ENCODE measurements at regions not wholly inside any gene's neighbourhood (a gene's known extent, or its start where the extent isn't known, plus 50 kb on each side); places are given as distances from the start of the nearest gene placed in this dataset.
A peak's percentile ranks its signal among the peaks of the same experiment; 100 is the strongest.

DNA sequence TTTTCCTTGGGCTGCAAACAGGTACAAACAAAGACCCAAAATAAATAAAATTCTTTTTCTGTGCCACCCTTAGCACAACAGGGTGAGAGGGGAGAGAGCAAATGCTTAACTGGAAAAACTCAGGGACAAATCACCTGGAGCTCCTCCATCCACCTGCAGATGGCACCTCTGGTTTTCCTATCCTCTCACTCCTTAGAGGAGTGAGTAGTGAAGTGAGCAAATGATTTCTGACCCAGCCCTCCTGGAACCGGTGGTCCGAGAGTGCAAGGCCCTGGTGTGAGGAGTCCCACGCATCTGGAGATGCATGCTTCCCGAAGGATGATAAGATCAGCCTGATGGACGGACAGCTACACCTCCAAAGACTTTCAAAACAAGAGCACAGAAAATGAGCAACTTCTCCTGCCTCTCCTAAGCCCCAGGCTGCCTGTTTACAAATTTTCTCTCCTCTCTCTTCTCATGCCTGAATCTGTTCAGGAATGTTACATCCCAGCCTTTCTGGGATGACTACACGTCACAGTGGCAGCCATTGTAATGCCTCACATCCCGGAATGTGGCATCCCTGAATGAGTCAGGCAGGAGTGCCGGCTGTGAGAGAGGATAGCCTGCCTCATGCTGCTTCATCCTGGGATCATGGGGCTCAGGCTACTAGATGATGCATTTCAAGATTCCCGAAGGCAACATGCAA lies 86.4 kb downstream of the ADRB2 start:
- peak; percentile 75 to 95 for DNase-seq (ENCODE audit: low read depth in 2 of 2)

DNA sequence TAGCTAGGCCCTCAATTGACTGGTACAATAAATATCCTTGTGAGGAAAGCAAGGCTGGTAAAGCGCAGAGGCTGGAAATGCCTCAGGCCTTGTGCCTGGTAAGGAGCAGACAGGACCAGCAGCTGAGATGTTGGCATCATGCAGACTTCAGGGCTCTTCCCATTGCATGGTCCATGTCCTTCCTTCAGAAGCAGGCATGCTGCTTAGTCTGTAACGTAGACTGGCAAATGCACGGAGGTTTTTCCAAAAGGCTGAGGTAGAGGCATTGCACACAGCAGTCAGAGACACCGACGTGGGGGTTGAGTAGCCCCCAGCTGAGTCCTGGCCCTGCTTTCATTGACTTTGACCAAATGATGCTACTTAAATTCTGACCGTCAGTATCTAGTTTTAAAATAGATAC lies 87.1 kb downstream of the ADRB2 start:
- no peak for DNase-seq (ENCODE audit: low read depth in 2 of 2)

DNA sequence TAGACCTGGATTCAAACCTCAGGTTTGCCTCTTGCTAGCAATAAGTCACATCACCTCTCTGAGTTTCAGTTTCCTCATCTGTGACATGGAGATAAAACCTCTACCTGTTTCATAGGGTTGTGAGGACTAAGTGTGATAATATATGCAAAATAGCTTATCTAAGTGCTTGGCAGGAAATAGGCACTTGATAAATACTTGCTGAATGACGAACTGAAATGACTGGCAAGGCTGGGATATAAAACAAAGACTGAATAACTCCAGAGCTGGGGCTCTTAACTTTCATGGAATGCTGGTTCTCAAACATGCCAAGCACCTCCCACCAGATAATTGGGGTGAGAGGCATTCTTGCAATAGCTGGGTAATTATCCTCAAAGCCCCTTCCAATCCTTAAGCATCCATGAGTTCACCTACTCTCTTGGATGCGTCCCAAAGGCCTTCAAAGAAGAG lies 87.6 kb downstream of the ADRB2 start:
- peak in 1 of 2 donors; percentile 63 for DNase-seq (ENCODE audit: low read depth in 2 of 2)

DNA sequence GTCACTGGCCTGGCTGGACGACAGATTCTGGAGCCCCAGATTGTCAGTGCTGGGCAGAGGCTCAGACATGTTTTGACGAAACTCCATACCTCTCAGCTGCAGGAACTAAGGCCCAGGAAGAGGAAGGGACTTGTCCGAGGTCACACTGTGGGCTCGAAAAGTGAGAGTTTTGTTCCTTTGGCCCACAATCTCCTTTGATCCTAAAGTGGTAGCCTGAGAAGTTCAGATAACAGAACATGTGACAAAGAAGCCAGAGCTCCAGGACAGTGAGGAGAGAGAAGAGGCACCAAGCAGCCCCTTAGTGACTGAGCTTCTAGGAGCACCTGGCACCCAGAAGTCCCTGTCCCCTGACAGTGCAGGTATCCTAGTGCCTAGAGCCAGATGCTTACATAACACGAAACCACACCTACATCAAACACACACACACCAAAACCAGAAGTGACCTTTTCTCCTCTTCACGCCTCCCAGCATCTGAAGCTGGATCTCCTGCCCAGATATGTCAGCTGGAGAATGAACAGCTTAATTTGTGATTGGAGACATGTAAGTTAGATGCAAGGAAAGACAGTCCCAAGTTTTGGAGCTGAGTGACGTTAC lies 88.9 kb downstream of the ADRB2 start:
- no peak for DNase-seq (ENCODE audit: low read depth in 2 of 2)

- DNase-seq (ENCODE audit: low read depth in 2 of 2): no peak
Measured at GRCh38 chr5:148920646-148921288, 94.4 kb downstream of the ADRB2 start.

- DNase-seq (ENCODE audit: low read depth in 2 of 2): no peak
Measured at GRCh38 chr5:148921350-148921749, 94.9 kb downstream of the ADRB2 start.

DNA sequence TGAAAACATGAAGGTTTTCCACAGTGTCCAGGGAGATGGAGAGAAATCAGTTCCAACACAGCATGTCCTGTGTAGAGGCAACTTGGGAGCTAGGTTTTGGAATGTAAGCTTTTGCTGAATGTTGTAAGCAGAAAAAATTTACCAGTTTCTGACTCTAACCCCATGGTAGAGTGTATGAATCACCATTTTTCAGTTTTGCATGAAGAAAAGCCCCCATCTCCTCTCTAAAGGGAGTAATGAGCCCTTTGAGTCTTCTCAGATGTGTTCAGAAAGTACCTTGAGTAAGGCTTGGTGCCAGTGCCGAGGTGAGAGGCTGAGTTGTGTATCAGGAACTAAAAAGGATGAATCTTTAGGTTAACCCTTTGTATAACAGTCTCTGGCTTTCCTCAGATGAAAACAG lies 96.2 kb downstream of the ADRB2 start:
- no peak for DNase-seq (ENCODE audit: low read depth in 2 of 2)

DNA sequence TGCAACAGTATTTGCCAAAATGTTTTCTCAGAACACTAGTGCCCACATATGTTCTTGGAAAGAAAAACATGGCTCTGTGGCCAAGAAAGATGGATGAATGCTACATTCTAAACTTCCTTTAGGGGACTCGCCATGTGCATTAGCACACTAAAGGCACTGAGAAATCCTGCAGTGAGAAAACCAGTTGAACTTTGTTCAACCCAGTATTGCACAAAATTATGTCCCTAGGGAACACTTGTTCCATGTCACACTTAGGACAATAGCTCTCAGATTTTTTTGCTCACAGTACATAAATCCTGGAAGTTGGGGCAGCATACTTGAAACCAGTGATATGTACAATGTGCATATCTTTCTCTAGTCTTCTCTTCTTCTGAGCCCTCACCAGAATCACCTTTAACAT lies 96.6 kb downstream of the ADRB2 start:
- no peak for DNase-seq (ENCODE audit: low read depth in 2 of 2)

DNA sequence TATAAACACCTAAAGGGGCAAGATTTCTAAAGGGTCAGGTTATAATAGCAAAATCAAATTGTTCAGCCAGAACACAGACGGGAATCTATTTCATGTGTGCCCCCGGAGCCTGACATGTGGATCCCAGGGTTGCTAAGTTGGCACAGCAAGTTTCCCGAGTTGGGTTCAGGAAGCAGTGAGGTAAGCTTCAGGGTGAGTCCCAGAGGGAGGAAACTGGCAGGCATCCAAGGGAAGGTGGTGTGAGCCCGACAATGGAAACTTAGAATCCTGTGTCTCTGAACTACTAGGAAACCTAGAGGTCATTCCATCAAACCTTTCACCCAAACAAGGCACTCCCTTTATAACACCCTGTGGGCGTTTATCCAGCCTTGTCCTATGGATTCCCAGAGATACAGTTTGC lies 98.4 kb downstream of the ADRB2 start:
- peak; percentile 79 to 95 for DNase-seq (ENCODE audit: low read depth in 2 of 2)

GRCh38 chr5:148926207-148926606 lies 99.8 kb downstream of the ADRB2 start:
- DNase-seq (ENCODE audit: low read depth in 2 of 2): no peak

DNA sequence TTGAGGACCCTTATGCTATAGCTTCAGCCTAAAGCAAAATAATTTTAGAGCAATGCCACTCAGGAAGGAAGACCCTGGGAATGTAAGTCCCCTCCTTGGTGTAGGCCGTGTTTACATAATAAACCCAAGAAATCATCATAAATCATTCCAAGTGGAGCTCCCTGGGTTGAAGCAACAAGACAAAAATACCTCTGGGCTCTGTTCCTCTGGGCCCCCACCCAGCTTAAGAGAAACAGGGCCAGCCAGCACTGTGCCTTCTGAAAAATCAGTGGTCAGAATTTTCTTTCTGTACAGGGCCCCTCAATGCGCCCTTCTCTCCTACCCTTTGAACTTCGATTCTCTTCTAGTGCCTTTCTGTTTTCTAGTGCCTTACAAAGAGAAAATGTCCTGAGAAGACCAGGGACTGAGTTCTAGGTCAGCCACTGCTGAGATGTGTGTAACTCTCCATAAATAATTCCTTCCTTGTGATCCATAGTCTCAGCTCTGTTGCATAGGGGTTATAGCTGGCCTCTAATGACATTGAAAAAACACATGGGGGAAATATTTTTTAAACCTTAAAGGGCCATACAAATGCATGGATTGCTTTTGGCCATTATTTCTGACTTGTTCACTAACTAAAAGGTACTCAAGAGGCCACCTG lies 101.0 kb downstream of the ADRB2 start:
- DNase-seq (ENCODE audit: low read depth in 2 of 2): no peak

GRCh38 chr5:148928141-148928540 lies 101.7 kb downstream of the ADRB2 start:
- peak; percentile 36 to 64 for DNase-seq (ENCODE audit: low read depth in 2 of 2)

- DNase-seq (ENCODE audit: low read depth in 2 of 2): no peak
Measured at GRCh38 chr5:148931453-148932057, 105.1 kb downstream of the ADRB2 start.

DNA sequence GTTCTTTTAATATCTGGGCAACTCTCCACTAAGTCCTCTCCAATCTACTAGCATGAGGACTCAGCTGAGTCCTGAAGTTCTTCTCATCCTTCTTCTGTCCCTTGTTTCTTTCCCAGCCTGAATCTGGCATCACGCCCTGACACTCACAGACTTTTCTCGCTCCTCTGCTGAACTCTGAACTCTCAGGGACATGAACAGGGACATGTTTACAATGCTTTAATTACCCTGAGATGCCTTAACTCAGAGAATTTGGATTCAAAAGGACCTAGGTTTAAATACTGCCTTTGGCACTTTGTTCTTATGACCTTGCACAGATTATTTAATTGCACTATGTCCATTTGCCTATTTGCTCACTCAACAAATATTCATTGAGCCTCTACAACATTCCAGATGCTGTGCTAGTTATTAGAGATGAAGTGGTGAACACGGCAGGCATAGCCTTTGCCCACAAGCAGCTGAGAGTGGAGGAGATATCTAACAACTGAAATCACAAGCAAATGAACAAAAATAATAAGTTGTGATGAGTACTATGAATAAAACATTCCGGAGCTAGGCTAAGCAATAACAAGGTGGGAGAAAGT lies 106.0 kb downstream of the ADRB2 start:
- no peak for DNase-seq (ENCODE audit: low read depth in 2 of 2)

- DNase-seq (ENCODE audit: low read depth in 2 of 2): peak in 1 of 2 donors; percentile 91
Measured at GRCh38 chr5:148933903-148934432, 107.6 kb downstream of the ADRB2 start.

DNA sequence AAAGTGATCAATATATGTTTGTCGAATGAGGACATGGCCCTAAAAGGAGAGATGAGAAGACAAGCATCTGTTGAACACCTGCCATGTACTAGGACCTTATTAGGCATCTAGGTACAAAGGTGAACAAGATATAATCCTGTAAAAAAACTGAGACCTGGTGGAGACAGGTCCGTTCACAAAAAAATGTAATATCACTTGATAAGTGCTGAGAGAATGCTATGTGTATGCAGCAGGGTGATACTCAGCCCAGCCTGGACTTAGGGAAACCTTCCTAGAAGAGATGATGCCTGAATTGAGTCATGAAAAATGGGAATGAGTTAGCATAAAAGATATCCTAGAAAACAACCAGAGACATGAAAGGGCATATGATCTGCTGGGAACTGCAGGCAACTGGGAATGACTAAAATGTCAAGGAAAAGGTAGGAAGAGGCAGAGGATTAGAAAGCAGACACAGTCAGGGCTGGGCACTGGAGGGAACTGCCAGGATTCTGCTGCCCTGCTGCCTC lies 108.5 kb downstream of the ADRB2 start:
- no peak for DNase-seq (ENCODE audit: low read depth in 2 of 2)

DNA sequence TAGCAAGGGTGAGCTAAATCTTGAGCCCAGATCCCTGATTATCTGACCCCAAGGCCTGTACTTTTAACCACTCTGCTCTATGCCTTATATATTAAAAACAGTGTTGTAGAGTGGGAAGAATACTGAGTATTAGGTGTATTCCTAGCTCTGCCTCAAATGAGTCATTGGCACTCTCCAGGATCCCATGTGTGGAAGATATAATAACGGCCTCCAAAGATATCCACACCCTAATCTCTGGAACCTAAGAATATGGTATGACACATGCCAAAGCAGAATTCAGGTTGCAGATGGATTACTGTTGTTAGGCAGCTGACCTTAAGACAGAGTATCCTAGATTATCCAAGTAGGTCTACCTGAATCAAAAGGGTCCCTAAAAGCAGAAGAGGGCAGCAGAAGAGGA lies 110.8 kb downstream of the ADRB2 start:
- DNase-seq (ENCODE audit: low read depth in 2 of 2): no peak

DNA sequence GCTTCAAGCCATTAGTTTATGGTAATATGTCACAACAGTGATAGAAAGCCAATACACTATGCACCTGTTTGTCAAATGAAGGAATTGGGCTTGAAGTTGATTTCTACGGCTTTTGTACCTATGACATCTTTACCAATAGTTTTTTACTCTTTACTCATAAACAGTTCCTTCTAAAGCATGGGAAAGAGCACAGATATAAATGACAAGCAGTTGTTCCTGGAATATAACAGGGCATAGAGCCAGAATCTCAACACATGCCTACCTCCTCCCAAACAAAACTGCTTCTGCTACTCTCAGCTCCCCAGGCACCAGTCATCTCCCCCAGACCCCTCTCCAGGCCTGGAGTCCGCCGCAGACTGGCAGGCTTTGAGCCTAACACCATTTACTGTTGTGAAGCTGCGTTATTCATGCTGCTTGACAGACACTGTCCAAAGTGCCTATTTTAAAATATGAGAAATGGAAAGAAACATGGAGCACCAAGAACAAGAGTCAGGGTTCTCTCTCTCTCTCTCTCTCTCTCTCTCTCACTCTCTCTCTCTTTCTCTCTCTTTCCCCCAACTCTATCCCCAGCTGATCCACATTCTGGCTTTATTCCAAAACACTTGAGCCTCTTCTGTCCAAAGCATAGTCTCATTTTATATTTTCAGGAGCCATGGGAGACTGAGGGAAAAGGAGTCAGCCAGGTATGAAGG lies 111.6 kb downstream of the ADRB2 start:
- no peak for DNase-seq (ENCODE audit: low read depth in 2 of 2)

DNA sequence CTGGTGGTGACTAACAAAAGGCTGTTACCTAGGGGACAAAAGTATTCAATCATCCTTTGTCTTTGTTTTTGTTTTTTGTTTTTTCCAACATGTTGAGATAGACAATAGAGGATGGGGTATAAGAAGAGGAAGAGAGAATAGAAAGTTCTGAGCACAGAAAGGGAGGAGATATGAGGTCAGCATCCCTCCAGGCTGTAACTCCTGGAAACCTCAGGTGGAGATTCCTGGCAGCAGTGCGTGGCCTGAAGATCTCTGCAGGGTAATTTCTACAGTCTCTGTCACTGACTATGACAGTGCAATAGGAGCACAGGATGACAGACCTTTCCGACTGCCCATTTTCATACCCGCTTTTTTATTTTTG lies 112.1 kb downstream of the ADRB2 start:
- DNase-seq (ENCODE audit: low read depth in 2 of 2): no peak

GRCh38 chr5:148939676-148940075 lies 113.3 kb downstream of the ADRB2 start:
- peak in 1 of 2 donors; percentile 72 for DNase-seq (ENCODE audit: low read depth in 2 of 2)

- DNase-seq (ENCODE audit: low read depth in 2 of 2): no peak
Measured at GRCh38 chr5:148941810-148942209, 115.4 kb downstream of the ADRB2 start.

Data from lung microvascular endothelial cell (primary cell).